IMR-90 (cell line): ENCODE measurements at regions not wholly inside any gene's neighbourhood (a gene's known extent, or its start where the extent isn't known, plus 50 kb on each side); places are given as distances from the start of the nearest gene placed in this dataset.

Experiments used
- BHLHE40 ChIP-seq: fragments of 150-350 bp; IDR thresholded peaks from 2 replicates; pipeline ENCODE4 v1.6.1; 2016; ENCODE audit warnings: mild to moderate bottlenecking, low read depth, low read length
- CTCF ChIP-seq: conservative IDR thresholded peaks from 2 replicates; pipeline ENCODE4 v1.5.1; 2012; ENCODE audit warnings: mild to moderate bottlenecking, low read depth, low read length, improper control_type of control experiment
- ELK1 ChIP-seq: fragments of 150-350 bp; IDR thresholded peaks from 2 replicates; pipeline ENCODE4 v1.6.1; 2016; ENCODE audit warnings: low read depth, mild to moderate bottlenecking, low read length, moderate library complexity, borderline replicate concordance
- FOS ChIP-seq: fragments of 150-350 bp; IDR thresholded peaks from 2 replicates; pipeline ENCODE4 v1.6.1; 2016; ENCODE audit warnings: low read depth, low read length
- MAFK ChIP-seq: IDR thresholded peaks from 2 replicates; pipeline ENCODE4 v1.6.1; 2012; ENCODE audit warnings: low read depth, low read length, improper control_type of control experiment
- MXI1 ChIP-seq: IDR thresholded peaks from 2 replicates; pipeline ENCODE4 v1.6.1; 2012; ENCODE audit warnings: low read depth, mild to moderate bottlenecking, low read length, moderate library complexity, borderline replicate concordance
- POLR2A ChIP-seq: IDR thresholded peaks from 2 replicates; pipeline ENCODE4 v1.6.1; 2012; ENCODE audit warnings: mild to moderate bottlenecking, low read depth, low read length
- RAD21 ChIP-seq: IDR thresholded peaks from 2 replicates; pipeline ENCODE4 v1.6.1; 2012; ENCODE audit warnings: low read length, improper control_type of control experiment
- RCOR1 ChIP-seq: IDR thresholded peaks from 2 replicates; pipeline ENCODE4 v1.6.1; 2012; ENCODE audit warnings: mild to moderate bottlenecking, low read length, improper control_type of control experiment; ENCODE audit not compliant: insufficient replicate concordance
- RFX5 ChIP-seq: IDR thresholded peaks from 2 replicates; pipeline ENCODE4 v1.8.0; 2012; ENCODE audit warnings: low read depth, mild to moderate bottlenecking, low read length, moderate library complexity
- SMC3 ChIP-seq: fragments of 150-350 bp; IDR thresholded peaks from 2 replicates; pipeline ENCODE4 v1.6.1; 2016; ENCODE audit warnings: low read depth, mild to moderate bottlenecking, antibody characterized with exemption, low read length, moderate library complexity

GRCh38 chr4:104615496-104615895, 120.8 kb upstream of the CXXC4 start:
- TF ChIP-seq MXI1 = no peak
- no peak for TF ChIP-seq POLR2A
- TF ChIP-seq CTCF = no peak
- no peak for TF ChIP-seq RAD21
- TF ChIP-seq RCOR1 = no peak
- TF ChIP-seq ELK1 = no peak
- no peak for TF ChIP-seq MAFK
- no peak for TF ChIP-seq FOS
- no peak for TF ChIP-seq SMC3
- no peak for TF ChIP-seq RFX5
- no peak for TF ChIP-seq BHLHE40
